H1 (cell line): ENCODE measurements at regions not wholly inside any gene's neighbourhood (a gene's known extent, or its start where the extent isn't known, plus 50 kb on each side); places are given as distances from the start of the nearest gene placed in this dataset.

Source experiments
- BACH1 ChIP-seq: IDR thresholded peaks from 2 replicates; pipeline ENCODE4 v1.6.1; 2012; ENCODE audit warnings: low read length, improper control_type of control experiment
- CBX8 ChIP-seq: fragments of 300-800, 300-1000 bp; sonication (generic); IDR thresholded peaks from 2 replicates; pipeline ENCODE4 v1.7.1; 2016; ENCODE audit warnings: low read depth, low read length, borderline replicate concordance
- SIRT6 ChIP-seq: IDR thresholded peaks from one replicate; pipeline ENCODE4 v1.7.1; 2012; ENCODE audit warnings: low read length, inconsistent platforms
- TF ChIP-seq, protein P1 (sequence below): fragments of 300-600 bp; sonication (generic); IDR thresholded peaks from 2 replicates; pipeline ENCODE4 v1.7.1; 2012; ENCODE audit warnings: low read length, moderate library complexity, mild to moderate bottlenecking, inconsistent platforms; ENCODE audit not compliant: insufficient replicate concordance
- TF ChIP-seq, protein P2 (sequence below): IDR thresholded peaks from 2 replicates; pipeline ENCODE4 v1.6.1; 2012; ENCODE audit warnings: inconsistent platforms

DNA sequence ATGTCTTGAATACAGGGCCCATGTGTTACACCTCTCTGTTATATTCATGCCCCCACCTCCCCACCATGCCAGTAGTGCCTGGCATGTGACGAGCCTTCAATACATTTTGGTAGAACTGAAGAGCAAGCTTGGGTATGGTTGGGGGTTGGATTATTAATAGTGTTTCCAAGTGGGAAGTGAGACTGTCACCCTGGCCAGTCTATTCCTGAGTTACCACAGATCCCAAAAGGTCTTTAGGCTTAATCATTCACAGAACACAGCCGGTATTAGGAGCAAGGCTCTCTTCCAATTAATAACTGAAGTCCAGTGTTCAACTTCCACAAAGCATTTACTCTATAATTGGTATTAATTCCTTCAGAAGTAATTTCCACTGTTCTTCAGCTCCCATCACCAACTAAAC lies 231.9 kb upstream of the LRTM1 start (continued):
- TF ChIP-seq, protein P1, sequence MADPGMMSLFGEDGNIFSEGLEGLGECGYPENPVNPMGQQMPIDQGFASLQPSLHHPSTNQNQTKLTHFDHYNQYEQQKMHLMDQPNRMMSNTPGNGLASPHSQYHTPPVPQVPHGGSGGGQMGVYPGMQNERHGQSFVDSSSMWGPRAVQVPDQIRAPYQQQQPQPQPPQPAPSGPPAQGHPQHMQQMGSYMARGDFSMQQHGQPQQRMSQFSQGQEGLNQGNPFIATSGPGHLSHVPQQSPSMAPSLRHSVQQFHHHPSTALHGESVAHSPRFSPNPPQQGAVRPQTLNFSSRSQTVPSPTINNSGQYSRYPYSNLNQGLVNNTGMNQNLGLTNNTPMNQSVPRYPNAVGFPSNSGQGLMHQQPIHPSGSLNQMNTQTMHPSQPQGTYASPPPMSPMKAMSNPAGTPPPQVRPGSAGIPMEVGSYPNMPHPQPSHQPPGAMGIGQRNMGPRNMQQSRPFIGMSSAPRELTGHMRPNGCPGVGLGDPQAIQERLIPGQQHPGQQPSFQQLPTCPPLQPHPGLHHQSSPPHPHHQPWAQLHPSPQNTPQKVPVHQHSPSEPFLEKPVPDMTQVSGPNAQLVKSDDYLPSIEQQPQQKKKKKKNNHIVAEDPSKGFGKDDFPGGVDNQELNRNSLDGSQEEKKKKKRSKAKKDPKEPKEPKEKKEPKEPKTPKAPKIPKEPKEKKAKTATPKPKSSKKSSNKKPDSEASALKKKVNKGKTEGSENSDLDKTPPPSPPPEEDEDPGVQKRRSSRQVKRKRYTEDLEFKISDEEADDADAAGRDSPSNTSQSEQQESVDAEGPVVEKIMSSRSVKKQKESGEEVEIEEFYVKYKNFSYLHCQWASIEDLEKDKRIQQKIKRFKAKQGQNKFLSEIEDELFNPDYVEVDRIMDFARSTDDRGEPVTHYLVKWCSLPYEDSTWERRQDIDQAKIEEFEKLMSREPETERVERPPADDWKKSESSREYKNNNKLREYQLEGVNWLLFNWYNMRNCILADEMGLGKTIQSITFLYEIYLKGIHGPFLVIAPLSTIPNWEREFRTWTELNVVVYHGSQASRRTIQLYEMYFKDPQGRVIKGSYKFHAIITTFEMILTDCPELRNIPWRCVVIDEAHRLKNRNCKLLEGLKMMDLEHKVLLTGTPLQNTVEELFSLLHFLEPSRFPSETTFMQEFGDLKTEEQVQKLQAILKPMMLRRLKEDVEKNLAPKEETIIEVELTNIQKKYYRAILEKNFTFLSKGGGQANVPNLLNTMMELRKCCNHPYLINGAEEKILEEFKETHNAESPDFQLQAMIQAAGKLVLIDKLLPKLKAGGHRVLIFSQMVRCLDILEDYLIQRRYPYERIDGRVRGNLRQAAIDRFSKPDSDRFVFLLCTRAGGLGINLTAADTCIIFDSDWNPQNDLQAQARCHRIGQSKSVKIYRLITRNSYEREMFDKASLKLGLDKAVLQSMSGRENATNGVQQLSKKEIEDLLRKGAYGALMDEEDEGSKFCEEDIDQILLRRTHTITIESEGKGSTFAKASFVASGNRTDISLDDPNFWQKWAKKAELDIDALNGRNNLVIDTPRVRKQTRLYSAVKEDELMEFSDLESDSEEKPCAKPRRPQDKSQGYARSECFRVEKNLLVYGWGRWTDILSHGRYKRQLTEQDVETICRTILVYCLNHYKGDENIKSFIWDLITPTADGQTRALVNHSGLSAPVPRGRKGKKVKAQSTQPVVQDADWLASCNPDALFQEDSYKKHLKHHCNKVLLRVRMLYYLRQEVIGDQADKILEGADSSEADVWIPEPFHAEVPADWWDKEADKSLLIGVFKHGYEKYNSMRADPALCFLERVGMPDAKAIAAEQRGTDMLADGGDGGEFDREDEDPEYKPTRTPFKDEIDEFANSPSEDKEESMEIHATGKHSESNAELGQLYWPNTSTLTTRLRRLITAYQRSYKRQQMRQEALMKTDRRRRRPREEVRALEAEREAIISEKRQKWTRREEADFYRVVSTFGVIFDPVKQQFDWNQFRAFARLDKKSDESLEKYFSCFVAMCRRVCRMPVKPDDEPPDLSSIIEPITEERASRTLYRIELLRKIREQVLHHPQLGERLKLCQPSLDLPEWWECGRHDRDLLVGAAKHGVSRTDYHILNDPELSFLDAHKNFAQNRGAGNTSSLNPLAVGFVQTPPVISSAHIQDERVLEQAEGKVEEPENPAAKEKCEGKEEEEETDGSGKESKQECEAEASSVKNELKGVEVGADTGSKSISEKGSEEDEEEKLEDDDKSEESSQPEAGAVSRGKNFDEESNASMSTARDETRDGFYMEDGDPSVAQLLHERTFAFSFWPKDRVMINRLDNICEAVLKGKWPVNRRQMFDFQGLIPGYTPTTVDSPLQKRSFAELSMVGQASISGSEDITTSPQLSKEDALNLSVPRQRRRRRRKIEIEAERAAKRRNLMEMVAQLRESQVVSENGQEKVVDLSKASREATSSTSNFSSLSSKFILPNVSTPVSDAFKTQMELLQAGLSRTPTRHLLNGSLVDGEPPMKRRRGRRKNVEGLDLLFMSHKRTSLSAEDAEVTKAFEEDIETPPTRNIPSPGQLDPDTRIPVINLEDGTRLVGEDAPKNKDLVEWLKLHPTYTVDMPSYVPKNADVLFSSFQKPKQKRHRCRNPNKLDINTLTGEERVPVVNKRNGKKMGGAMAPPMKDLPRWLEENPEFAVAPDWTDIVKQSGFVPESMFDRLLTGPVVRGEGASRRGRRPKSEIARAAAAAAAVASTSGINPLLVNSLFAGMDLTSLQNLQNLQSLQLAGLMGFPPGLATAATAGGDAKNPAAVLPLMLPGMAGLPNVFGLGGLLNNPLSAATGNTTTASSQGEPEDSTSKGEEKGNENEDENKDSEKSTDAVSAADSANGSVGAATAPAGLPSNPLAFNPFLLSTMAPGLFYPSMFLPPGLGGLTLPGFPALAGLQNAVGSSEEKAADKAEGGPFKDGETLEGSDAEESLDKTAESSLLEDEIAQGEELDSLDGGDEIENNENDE: no peak
- TF ChIP-seq SIRT6 (no peak), CBX8 (no peak), BACH1 (no peak)
- TF ChIP-seq, protein P2, sequence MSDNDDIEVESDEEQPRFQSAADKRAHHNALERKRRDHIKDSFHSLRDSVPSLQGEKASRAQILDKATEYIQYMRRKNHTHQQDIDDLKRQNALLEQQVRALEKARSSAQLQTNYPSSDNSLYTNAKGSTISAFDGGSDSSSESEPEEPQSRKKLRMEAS: no peak
